NCI-H748 (cell line): ENCODE measurements at regions not wholly inside any gene's neighbourhood (a gene's known extent, or its start where the extent isn't known, plus 50 kb on each side); places are given as distances from the start of the nearest gene placed in this dataset.
"Not testable (repeated sequence)": the region's sequence is repeated elsewhere in the genome, so short reads cannot be mapped to it uniquely, and the experiment has no call there.

Experiments
- DNase-seq: peaks from one replicate; lab custom pipeline; 2025; ENCODE audit not compliant: unreplicated experiment; lab: John Stamatoyannopoulos, UW

DNA sequence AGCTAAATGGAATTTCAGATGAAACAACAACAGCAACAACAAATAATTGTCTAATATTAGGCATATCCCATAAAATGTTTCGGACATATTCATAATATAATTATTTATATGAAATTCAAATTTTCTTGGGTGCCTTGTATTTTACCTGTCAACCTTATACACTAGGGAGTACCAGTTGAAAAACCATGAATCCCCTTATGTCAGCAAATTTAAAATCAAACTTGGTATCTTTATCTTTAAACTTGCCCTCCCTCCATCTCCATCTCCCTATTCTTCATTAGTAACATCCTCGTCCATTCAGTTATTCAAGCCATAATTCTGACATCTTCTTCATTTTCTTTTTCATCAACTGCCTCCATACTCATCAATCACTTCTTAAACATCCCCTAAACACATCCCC lies 974.5 kb upstream of the HS3ST1 start:
- no peak for DNase-seq

DNA sequence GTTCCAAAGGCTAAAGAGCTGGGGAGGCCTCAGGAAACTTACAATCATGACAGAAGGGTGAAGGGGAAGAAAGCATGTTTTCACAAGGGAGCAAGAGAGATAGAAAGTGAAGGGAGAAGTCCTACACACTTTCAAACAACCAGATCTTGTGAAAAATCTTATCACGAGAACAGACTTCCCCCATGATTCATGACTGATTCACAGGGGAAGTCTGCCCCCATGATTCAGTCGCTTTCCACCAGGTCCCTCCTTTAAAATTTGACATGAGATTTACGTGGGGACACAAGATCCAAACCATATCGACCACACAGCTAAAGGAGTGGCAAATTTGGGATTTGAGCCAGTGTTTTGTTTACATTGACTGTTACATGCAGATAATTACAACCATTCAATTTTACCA lies 971.1 kb upstream of the HS3ST1 start:
- peak; percentile 59 for DNase-seq

DNA sequence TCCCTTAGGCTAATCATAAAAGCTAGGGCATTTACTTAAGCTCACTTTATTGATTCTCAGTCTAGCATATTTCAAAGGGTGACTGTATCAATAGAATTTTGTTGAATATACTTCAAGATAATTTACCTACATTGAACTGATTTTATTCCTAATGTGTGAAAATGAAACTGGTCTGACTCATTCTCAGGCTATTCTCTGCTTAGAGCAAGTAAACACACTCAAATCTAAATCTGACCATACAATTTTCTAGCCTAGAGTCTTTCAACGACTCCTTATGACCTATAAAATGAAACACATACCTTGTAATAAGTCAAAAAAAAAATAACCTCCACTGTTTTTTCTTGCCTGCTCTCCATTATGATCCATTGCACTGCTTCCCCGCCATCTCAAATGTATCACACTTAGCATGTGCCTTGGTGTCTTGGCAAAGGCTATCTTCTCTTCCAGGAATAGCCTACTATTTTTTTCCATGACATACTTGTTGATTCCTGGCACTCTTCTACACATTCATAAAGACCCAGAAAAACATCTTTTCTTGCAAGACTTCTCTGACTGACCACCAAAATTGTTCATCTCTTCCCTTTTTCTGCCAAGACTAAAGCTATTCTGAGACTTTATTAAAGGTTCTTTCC lies 965.1 kb upstream of the HS3ST1 start:
- DNase-seq, result no peak

DNA sequence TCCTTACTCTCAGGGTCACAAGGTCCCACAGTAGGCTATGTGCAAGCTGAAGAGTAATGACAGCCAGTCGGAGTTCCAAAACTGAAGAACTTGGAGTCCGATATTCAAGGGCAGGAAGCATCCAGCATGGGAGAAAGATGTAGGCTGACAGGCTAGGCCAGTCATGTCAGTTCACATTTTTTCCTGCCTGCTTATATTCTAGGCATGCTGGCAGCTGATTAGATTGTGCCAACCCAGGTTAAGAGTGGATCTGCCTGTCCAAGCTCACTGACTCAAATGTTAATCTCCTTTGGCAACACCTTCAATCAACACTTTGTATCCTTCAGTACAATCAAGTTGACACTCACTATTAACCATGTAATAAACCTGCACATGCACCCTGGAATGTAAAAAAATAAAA lies 960.9 kb upstream of the HS3ST1 start:
- DNase-seq, result no peak

DNA sequence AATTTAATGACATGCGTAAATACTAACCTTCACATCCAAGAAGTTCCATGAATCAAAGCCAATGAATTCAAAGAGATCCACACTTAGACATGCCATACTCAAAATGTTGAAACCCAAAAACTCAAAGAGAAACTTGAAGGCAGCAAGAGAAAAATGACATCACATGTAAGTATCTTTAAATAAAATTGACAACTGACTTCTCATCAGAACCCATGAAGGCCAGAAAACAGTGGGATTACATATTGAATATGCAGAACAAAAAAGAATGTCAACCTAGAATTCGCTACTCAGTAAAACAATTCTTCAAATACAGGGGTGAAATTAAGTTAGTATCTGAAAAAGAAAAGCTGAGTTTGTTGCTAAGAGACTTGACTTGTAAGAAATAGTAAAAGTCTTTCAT lies 953.9 kb upstream of the HS3ST1 start:
- no peak for DNase-seq

DNA sequence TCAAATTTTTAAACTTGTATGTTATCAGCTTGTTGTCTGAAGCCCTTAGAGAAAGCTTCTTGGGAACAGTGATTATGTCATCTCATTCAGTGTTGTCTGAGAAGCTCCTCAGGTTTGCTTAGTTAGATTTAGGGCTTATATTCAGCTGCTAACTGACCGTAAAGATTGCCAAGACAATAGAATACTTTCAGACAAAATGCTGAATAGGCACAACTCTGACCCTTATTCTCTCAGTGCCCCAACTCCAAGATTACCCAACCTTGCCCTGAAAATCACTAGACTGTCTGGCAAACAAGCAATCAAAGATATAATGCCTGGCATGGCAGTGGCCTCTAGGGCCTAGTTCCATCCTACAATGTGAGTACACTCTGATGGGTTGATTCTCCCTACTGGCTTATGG lies 950.5 kb upstream of the HS3ST1 start:
- no peak for DNase-seq

DNA sequence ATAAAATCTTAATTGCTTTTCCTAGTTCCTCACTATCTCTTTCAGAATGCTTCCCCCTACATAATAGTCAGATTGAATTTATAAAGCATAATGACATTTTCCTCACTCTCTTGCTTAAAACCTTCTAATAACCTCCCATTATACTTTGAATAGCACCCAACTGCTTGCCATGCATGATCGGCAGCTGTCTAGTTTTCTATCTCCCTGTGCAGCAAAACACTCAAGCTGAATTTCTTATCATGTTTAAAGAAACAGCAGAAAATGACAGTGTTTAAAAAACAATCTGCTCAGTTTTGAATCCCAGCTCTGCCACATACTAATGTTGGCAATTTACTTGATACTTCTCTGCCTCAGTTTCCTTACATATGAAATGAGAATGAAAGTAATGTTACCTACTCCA lies 947.1 kb upstream of the HS3ST1 start:
- peak; percentile 7 for DNase-seq

DNA sequence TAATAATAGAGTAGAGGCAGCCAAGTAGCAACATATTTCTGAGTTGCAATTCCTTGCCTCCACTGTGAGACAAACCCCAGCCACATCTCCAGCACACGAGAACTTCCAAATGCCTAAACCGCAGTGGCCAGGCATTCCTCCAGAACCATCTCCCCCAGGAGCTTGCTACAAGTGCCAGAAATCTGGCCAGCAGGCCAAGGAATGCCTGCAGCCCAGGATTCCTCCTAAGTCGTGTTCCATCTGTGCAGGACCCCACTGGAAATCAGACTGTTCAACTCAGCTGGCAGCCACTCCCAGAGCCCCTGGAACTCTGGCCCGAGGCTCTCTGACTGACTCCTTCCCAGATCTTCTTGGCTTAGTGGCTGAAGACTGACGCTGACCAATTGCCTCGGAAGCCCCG lies 937.2 kb upstream of the HS3ST1 start:
- DNase-seq, result not testable (repeated sequence)

DNA sequence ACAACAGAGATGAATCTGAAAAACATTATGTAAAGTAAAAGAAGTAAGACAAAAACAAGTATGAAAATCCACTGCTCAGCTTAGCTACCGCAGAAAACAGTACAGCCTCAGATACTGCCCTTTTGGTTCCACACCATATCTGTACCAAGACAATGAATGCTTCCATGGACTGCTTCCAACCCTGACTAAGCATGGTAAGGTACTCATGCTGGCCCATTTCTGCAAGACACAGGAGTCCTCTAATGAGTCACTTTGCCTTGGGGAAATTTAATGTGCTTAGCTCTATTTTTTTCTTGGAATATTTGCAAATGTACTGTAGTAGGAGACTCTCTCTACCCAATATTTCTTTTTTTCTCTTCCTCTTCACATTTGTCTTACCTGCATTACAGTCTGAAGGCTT lies 931.7 kb upstream of the HS3ST1 start:
- no peak for DNase-seq

DNA sequence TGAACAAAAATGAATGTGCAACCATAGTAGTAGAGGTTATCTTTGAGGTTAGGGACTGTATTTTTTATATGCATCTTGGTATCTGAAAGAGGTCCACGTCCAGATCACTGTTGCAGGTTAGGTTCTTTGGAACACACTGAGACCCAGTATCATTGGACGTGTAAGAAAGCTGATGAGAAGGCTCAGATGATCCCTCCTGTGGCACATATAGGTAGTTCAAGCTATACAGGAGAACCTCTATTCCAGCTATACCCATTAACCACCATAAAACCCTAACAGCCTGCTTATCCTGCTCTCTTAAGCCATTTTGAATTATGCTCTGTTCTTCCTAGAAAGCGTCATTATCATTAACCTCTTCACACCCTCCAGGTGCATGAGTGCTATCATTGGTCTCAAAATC lies 930.7 kb upstream of the HS3ST1 start:
- peak; percentile 28 for DNase-seq

DNA sequence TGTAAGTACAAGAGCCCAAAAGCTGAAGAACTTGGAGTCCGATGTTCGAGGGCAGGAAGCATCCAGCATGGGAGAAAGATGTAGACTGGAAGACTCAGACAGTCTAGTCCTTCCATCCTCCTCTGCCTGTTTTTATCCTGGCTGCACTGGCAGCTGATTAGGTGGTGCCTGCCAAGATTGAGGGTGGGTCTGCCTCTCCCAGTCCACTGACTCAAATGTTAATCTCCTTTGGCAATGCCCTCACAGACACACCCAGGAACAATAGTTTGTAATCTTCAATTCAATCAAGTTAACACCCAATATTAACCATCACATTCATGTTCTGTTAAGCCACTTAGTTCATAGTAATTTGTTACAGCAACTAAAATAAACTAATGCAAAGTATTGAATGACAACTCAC lies 904.4 kb upstream of the HS3ST1 start:
- not testable (repeated sequence) for DNase-seq

DNA sequence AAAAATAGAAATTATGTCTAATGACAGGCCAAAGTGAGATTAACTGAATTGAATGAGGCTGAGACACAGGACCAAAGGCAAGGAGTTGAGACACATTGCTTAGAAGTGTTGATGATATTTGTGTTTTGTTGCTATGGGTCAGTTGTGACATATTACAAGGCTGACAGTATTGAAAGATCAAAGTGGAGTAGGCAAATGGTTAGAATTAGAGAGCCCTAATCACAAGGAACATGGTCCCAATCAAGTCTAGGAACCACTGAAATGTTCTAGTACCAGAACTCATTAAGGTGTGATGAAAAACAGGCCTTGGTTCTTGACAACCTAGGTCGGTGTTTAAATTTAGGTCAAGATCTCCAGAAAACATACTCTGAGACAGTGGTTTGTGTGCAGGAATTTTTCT lies 896.3 kb upstream of the HS3ST1 start:
- DNase-seq, result no peak

DNA sequence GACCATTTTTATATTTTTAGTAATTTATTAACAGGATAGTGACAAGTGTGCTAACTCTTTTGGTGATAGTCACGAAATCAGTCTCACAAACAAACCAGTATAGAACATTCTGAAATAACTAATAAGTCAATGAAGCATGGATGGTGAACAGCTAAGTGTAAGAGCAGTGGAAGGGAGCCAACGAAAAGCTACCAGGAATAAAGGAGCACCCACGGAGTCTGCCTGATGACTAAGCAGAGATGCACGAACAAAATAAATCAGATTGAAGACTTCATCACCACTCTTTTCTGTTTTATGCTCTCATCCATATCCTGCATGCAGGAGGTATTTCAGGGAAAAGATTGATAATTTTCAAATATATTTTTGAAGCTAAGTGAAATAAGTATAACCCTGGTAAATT lies 891.1 kb upstream of the HS3ST1 start:
- no peak for DNase-seq

DNA sequence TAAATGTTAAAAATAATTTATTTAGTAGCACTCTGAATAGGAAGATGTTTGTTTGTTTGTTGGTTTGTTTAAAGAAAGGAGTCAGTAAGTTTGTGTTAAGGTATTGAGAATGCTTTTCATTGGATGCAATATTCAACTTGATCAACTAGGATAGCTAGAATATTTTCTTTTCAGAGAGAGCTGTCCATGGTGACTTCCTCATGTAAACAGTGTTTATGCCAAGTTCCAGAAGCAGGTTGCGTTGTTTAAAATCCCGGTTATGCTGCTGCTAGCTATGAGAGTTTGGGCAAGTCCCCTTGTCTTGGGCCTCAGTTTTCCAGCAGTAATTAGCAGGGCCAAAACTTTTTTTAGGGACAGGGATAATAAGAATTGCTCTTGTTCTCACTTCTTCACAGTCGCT lies 876.2 kb upstream of the HS3ST1 start:
- no peak for DNase-seq

DNA sequence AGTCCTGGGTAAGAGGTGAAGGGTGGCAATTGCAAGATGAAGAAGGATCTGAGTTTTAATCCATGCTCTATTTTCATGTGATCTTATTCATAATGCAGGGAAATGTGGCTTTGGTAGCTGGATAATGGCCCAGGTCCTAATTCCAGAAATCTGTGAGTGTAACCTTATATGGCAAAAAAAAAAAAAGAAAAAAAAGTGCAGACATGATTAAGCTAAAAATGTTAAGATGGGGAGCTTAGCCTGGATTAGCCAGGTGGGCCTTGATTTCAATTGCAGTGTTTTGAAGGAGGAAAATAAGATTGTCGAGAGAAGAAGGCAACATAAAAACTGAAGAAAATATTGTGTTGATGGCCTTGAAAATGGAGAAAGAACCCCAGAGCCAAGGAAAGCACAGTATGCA lies 867.7 kb upstream of the HS3ST1 start:
- DNase-seq, result no peak

DNA sequence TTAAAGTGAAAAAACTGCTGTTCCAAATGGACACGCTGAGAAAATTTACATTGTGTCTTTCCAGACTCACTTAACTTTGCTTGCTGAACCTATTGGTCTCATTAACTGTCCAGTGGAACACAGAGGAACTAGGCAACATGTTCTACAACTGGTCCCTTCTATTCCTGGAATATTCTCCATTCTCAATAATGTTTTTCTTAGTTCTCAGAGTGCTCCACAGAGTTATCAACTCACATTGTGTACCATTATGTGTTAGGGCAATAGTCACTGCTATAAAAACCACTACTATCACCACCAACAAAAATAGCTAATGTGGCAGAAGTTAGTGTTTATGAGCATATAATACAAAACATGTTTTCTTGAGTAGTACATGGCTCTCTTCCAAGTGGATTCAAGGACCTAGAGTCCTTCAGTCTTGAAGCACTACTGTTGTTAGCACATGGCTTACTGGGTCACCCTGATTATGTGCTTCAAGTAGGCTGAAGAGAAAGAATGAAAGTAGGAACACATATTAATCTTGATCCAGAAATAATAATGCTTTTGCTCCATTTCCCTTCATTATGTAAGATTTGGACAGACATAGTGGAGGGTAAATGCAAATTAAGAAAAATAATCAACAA lies 865.3 kb upstream of the HS3ST1 start:
- no peak for DNase-seq

DNA sequence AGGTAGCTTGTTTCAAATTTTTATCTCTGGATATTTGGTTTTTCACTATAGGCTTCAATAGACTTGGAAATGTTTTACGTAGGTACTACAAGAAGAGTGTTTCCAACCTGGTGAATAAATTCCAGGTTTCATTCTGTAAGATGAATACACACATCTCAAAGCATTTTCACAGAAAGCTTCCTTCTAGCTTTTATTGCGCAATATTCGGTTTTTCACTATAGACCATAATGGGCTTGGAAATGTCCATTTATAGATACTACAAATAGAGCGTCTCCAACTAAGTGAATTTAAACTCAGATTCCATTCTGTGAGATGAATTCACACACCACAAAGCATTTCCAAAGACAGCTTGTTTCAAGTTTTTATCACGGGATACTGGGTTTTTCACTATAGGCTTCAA lies 857.7 kb upstream of the HS3ST1 start:
- DNase-seq, result no peak

DNA sequence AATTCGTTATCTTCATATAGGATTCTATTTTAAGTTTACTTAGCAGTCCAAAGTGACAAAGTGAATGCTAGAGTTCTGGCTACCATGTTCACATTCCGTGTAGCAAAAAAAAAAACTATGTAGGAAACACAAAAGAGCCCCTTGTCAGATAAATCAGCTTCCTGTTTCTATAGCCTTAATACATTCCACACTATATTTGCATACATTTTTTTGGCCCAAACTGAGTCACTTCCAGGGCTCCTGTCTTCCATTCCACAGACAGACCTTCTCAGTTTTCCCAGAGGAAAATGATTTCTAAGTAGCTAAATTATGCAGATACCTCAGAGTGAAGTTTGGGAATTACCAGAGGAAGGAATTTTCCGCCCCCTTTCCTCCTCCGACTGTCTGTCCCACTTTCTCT lies 841.9 kb upstream of the HS3ST1 start:
- no peak for DNase-seq

DNA sequence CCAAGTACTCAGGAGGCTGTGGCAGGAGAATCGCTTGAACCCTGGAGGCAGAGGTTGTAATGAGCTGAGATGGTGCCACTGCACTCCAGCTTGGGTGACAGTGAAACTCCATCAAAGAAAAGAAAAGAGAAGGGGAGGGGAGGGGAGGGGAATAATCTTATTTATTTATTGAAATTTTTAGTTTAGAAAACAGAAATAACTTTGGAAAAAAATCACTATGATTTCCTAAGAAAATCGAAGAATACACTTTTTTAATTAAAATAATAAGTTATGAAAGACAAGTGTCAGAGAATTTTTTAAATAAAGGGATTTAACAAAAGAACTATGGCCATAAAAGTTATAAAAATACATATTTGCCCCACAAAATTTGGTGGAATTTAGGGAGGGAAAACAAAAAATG lies 836.9 kb upstream of the HS3ST1 start:
- DNase-seq, result no peak

DNA sequence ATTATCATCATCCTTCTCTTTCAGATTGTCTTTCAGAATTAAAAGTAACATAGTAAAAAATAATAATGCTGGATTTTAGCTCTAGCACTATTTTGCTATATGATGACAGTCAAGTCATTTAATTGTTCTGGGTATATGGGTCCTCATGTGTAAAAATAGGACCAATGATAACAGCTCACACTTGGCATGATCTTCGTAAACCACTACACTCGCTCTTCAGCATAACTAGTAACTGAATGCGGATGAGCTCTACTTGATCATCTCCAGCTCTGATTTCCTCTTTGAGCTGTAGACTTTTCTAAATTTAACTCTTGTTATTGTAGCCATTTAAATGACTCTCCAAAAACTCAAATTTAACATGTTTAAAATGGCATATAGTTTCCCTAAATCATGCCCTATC lies 831.8 kb upstream of the HS3ST1 start:
- DNase-seq, result no peak

DNA sequence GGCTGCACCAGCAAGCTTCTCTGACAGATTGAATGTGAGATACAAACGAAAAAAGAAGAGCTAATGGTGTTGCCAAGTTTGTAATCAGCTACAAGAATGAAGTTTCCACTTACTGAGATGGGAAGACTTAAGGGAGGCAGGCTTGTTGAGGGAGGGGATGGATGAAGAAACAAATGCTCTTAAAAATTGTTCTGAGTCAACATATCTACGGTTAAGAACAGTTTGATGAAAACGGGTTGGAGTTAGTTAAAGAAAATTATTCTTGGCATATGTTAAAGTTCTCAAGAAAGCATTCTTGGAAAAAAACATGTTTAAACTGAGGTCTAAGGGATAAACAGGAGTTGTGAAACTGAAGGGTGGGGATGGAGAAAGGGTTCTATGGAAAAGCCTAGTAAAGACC lies 816.3 kb upstream of the HS3ST1 start:
- DNase-seq, result no peak

DNA sequence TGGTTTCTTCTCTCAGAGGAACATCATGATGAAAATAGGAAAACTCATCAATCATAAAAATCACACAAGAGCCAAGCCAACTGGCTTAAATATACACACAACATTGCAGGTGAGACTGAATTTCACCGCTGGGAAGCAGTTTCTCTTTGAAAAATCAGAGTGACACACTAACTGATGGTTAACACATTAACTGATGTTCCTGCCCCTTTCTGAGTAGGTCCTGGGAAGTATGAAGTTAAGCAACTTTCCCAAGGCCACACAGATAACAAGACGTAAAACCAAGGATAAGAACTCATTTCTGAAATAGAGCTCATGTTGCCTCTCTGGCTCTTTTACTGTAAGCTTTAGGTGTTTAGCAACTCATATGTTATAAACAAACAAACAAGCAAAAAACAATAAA lies 813.7 kb upstream of the HS3ST1 start:
- no peak for DNase-seq

DNA sequence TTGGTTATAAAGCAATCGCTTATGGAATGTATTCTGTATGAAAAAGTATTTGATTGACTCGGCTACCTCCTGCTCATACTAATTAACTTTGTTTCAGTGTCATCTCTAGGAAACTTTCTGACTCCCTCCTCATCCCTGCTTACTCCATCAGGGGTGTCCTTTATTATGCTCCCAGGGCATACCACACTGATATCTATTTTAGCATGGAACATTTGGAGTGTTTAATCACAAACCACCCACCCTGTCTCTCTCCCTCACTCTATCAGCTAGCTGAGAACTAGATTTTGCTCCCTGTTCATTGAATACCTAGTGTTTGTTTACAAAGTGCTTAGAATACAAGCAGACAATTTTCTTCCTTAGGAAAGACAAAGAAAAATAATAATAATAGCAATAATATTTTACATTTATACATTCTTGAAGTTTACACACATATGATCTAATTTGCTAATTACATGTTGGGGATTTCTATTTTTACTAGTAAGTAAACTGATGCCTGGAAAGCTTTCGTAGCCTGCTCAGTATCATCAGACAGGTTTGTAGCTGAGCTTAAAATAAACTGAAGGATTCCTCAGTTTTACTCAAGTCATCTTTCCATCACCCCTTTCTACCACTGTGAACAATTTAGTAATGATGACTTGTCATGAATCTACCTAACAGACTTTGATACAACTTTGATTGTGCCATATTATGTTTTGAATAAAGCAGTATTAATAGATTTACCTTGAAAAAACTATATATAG lies 811.4 kb upstream of the HS3ST1 start:
- no peak for DNase-seq
